GM12875 (cell line): ENCODE measurements at regions not wholly inside any gene's neighbourhood (a gene's known extent, or its start where the extent isn't known, plus 50 kb on each side); places are given as distances from the start of the nearest gene placed in this dataset.

ENCODE experiments used
- H3K4me3 ChIP-seq: one replicate; pipeline ENCODE4 v1.5.1; 2011; ENCODE audit warnings: low read depth, low read length, control low read depth
- TF ChIP-seq, protein P1 (sequence below): IDR thresholded peaks from 2 replicates; pipeline ENCODE4 v1.5.1; 2011; ENCODE audit warnings: low read depth, mild to moderate bottlenecking, control low read depth, inconsistent platforms, low read length, moderate library complexity, borderline replicate concordance; ENCODE audit not compliant: insufficient read depth

GRCh38 chr5:109931049-109931780 lies 241.5 kb downstream of the MAN2A1 start:
- TF ChIP-seq, protein P1, sequence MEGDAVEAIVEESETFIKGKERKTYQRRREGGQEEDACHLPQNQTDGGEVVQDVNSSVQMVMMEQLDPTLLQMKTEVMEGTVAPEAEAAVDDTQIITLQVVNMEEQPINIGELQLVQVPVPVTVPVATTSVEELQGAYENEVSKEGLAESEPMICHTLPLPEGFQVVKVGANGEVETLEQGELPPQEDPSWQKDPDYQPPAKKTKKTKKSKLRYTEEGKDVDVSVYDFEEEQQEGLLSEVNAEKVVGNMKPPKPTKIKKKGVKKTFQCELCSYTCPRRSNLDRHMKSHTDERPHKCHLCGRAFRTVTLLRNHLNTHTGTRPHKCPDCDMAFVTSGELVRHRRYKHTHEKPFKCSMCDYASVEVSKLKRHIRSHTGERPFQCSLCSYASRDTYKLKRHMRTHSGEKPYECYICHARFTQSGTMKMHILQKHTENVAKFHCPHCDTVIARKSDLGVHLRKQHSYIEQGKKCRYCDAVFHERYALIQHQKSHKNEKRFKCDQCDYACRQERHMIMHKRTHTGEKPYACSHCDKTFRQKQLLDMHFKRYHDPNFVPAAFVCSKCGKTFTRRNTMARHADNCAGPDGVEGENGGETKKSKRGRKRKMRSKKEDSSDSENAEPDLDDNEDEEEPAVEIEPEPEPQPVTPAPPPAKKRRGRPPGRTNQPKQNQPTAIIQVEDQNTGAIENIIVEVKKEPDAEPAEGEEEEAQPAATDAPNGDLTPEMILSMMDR, result no peak
- no peak overlapping the region for H3K4me3 ChIP-seq

DNA sequence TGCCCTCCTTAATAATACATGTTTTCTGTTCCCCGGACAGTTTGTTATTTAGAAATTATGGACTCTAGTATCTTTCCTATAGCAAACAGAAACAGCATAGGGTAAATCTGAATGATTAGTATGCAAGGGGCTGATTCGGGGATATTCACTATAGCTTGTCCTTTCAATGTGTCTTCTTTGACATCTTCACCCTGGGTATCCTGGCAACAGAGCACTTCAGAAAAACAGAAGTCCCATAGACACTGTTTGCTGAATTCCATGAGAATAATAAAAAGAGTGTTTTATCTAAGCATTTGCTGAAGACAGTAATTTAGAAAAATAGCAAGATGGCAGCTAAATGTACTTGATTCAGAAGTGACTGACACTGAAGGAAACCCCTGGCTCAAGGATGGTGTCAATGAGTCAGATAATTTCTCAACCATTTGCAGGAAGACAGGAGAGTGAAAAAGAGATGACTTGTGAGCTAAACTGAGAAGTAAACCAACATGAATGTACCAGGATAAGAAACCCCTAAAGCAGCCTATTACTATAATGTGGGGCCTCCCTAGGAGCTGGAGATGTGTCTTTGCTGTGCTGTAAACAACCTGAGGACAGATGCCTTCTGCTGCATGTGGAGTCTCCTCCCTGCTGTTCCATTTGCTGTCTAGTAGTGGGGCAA lies 246.2 kb downstream of the MAN2A1 start:
- TF ChIP-seq, protein P1, result no peak
- H3K4me3 ChIP-seq, result no peak overlapping the region

- TF ChIP-seq, protein P1, result no peak
- no peak overlapping the region for H3K4me3 ChIP-seq
Measured at GRCh38 chr5:109936996-109937395, 247.3 kb downstream of the MAN2A1 start.

GRCh38 chr5:109937951-109938350 lies 248.2 kb downstream of the MAN2A1 start:
- H3K4me3 ChIP-seq, result no peak overlapping the region
- TF ChIP-seq, protein P1, result no peak

- TF ChIP-seq, protein P1, result no peak
Measured at GRCh38 chr5:109938453-109938852, 248.7 kb downstream of the MAN2A1 start.

GRCh38 chr5:109939116-109939682 lies 249.5 kb downstream of the MAN2A1 start:
- TF ChIP-seq, protein P1, result no peak
- no peak overlapping the region for H3K4me3 ChIP-seq

More at GRCh38 chr5:109938453-109938852, 248.7 kb downstream of the MAN2A1 start:
- no peak overlapping the region for H3K4me3 ChIP-seq
